ENCODE measurements at regions not wholly inside any gene's neighbourhood (a gene's known extent, or its start where the extent isn't known, plus 50 kb on each side); places are given as distances from the start of the nearest gene placed in this dataset.

GRCh38 chr1:239457491-239458143, 71.2 kb downstream of the CHRM3 start:
- no peak overlapping the region for H3K4me3 ChIP-seq (ENCODE audit: insufficient read depth, low read depth, low read length)
- H2BK15ac ChIP-seq (ENCODE audit: low read depth, low read length) = no peak overlapping the region
- intact Hi-C loops (cut with micrococcal nuclease) (no loop called here), in situ Hi-C loops (cut with MboI; ENCODE audit: low sequenced_read_pairs) (no loop called here), dilution Hi-C loops (cut with HindIII; ENCODE audit: low sequenced_read_pairs, unreplicated experiment) (no loop called here)
- CTCF ChIA-PET = no interaction called here
- no peak overlapping the region for H2BK5ac ChIP-seq (ENCODE audit: low read depth, low read length, poor library complexity, severe bottlenecking)
- H2AK5ac ChIP-seq (ENCODE audit: low read depth, low read length) = no peak overlapping the region
- no peak overlapping the region for H2AFZ ChIP-seq (replicated peaks; ENCODE audit: low read length, poor library complexity)
- H3K56ac ChIP-seq (ENCODE audit: extremely low read depth, insufficient read depth, low read length) = no peak overlapping the region
- no peak overlapping the region for H3K4me2 ChIP-seq (ENCODE audit: low read depth, low read length)
- H3K9me1 ChIP-seq (ENCODE audit: insufficient read depth, low read length) = no peaks in the 10 kb centered on the region
- no peak overlapping the region for H2AK9ac ChIP-seq (replicated peaks; ENCODE audit: low read depth, low read length, poor library complexity)
- H3K9me3 ChIP-seq (ENCODE audit: control insufficient read depth, insufficient read depth, low read length) = peaks cover 20% of the 10 kb centered on the region
- H3K27me3 ChIP-seq (ENCODE audit: control insufficient read depth, insufficient read depth, low read length) = no peaks in the 10 kb centered on the region
- H3K36me3 ChIP-seq (ENCODE audit: control insufficient read depth, insufficient read depth, low read length) = no peaks in the 10 kb centered on the region
- H3K79me1 ChIP-seq (ENCODE audit: low read depth in 1 of 2, low read length in 2 of 2) = no peaks in the 10 kb centered on the region
- no peak overlapping the region for H4K5ac ChIP-seq (ENCODE audit: low read depth, low read length)
- no peak overlapping the region for H3K4ac ChIP-seq (ENCODE audit: low read depth, low read length)
- POLR2A ChIA-PET (ENCODE audit: unreplicated experiment) = no interaction called here
- no peak overlapping the region for H3K14ac ChIP-seq (replicated peaks; ENCODE audit: low read depth, low read length)
- no peak for DNase-seq
- TF ChIP-seq USF2 (IDR thresholded peaks at IDR 0.05; ENCODE audit: low read depth, low read length) (no peak), RFX5 (IDR thresholded peaks at IDR 0.05; ENCODE audit: low read depth, low read length) (no peak), FOS (IDR thresholded peaks at IDR 0.05; ENCODE audit: low read depth, low read length) (no peak), MAFK (IDR thresholded peaks at IDR 0.05; ENCODE audit: low read depth, low read length) (no peak), POLR2A (IDR thresholded peaks at IDR 0.05; ENCODE audit: low read depth, low read length) (no peak), NFE2L2 (IDR thresholded peaks at IDR 0.05; ENCODE audit: low read depth, low read length) (no peak), CEBPB (IDR thresholded peaks at IDR 0.05; ENCODE audit: low read depth, low read length) (no peak), CHD1 (IDR thresholded peaks at IDR 0.05; ENCODE audit: low read depth, low read length) (no peak), MXI1 (IDR thresholded peaks at IDR 0.05; ENCODE audit: borderline replicate concordance, low read depth, low read length) (no peak), ELK1 (IDR thresholded peaks at IDR 0.05; ENCODE audit: borderline replicate concordance, low read depth, low read length) (no peak), RCOR1 (IDR thresholded peaks at IDR 0.05; ENCODE audit: insufficient replicate concordance, low read length) (no peak), RAD21 (IDR thresholded peaks at IDR 0.05; ENCODE audit: low read length) (no peak), MAZ (IDR thresholded peaks at IDR 0.05; ENCODE audit: borderline replicate concordance, low read depth, low read length) (no peak)
- TF ChIP-seq, protein P1, sequence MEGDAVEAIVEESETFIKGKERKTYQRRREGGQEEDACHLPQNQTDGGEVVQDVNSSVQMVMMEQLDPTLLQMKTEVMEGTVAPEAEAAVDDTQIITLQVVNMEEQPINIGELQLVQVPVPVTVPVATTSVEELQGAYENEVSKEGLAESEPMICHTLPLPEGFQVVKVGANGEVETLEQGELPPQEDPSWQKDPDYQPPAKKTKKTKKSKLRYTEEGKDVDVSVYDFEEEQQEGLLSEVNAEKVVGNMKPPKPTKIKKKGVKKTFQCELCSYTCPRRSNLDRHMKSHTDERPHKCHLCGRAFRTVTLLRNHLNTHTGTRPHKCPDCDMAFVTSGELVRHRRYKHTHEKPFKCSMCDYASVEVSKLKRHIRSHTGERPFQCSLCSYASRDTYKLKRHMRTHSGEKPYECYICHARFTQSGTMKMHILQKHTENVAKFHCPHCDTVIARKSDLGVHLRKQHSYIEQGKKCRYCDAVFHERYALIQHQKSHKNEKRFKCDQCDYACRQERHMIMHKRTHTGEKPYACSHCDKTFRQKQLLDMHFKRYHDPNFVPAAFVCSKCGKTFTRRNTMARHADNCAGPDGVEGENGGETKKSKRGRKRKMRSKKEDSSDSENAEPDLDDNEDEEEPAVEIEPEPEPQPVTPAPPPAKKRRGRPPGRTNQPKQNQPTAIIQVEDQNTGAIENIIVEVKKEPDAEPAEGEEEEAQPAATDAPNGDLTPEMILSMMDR (conservative IDR thresholded peaks at IDR 0.05; ENCODE audit: low read depth, low read length) = no peak
- H2BK120ac ChIP-seq (ENCODE audit: low read depth, low read length) = no peak overlapping the region
- H4K20me1 ChIP-seq (ENCODE audit: insufficient read depth, low read length) = no peaks in the 10 kb centered on the region
- no peak overlapping the region for H3K23ac ChIP-seq (ENCODE audit: low read depth, low read length)
- 40 to 100% methylated on average over 1 of the region's 4 CpGs for WGBS, 2 experiments (ENCODE audit: extremely low coverage in 2 of 2, insufficient read length in 1 of 2)
- H3K18ac ChIP-seq (ENCODE audit: low read depth, low read length) = no peak overlapping the region
- no peak overlapping the region for H3K27ac ChIP-seq (ENCODE audit: insufficient read depth, low read length)
- ATAC-seq (ENCODE audit: low read depth) = no peak
- no peaks in the 10 kb centered on the region for H3K4me1 ChIP-seq (ENCODE audit: control insufficient read depth, insufficient read depth, low read length)
- no TSS peak for BruUV-seq (replicated peaks)
- no peak overlapping the region for H4K91ac ChIP-seq (ENCODE audit: insufficient read depth, low read depth, low read length)
- H4K8ac ChIP-seq (ENCODE audit: low read depth in 2 of 2, low read length in 2 of 2) = no peak overlapping the region
- no peak overlapping the region for H3K9ac ChIP-seq (ENCODE audit: low read depth, low read length)
- H2BK20ac ChIP-seq (ENCODE audit: low read depth, low read length) = no peak overlapping the region

Measured in IMR-90 (cell line).